A549 (cell line): ENCODE measurements at regions not wholly inside any gene's neighbourhood (a gene's known extent, or its start where the extent isn't known, plus 50 kb on each side); places are given as distances from the start of the nearest gene placed in this dataset.

ENCODE experiments used
- ATAC-seq, 2 experiments: fragments of 200-7000 bp in 1 of 2; fragments of >200 bp in 1 of 2; cut with Nextera tagmentation in 1 of 2; cut with Tn5 transposase in 1 of 2; 3 replicates each; pipeline versions ENCODE4 v1.8.0 to v1.9.1; 2018 to 2020; ENCODE audit warnings: mild to moderate bottlenecking in 1 of 2, moderate library complexity in 1 of 2
- CTCF ChIA-PET: fragments of 300-600 bp; sonication (Branson Sonifier 250); formaldehyde crosslinking; extraction: SDS; loops from one replicate; lab custom pipeline; 2021; ENCODE audit warnings: antibody characterized with exemption, inconsistent platforms; lab: Yijun Ruan, JAX
- POLR2A ChIA-PET: fragments of 350-600 bp; formaldehyde crosslinking; extraction: SDS; loops from one replicate; lab custom pipeline; 2021; ENCODE audit warnings: antibody characterized with exemption, inconsistent platforms; lab: Yijun Ruan, JAX
- DNase-seq, 2 experiments: peaks; one replicate each; pipeline versions ENCODE4 v3.0.0 to v3.0.0-alpha.2; 2011 to 2016; ENCODE audit warnings: low read depth in 1 of 2, low spot score in 1 of 2
- FAIRE-seq: peaks from 2 replicates; lab custom pipeline; 2011; peaks lifted over from hg19 to GRCh38; lab: Jason Lieb, UNC
- H3K27ac ChIP-seq, 2 experiments: fragments of >200 bp; sonication (Bioruptor Twin); formaldehyde crosslinking; 3 replicates each; pipeline ENCODE4 v1.5.1; 2016 to 2017
- H3K4me1 ChIP-seq: fragments of >200 bp; sonication (Bioruptor Twin); formaldehyde crosslinking; 3 replicates; pipeline ENCODE4 v1.6.1; 2016
- H3K4me2 ChIP-seq: fragments of >200 bp; sonication (Bioruptor Twin); formaldehyde crosslinking; 3 replicates; pipeline ENCODE4 v1.6.1; 2016
- H3K4me3 ChIP-seq: fragments of >200 bp; sonication (Bioruptor Twin); formaldehyde crosslinking; 3 replicates; pipeline ENCODE4 v1.5.1; 2016
- H3K9me3 ChIP-seq: fragments of >200 bp; sonication (Bioruptor Twin); formaldehyde crosslinking; 3 replicates; pipeline ENCODE4 v1.6.1; 2016
- BHLHE40 ChIP-seq: IDR thresholded peaks from 2 replicates; pipeline ENCODE4 v1.6.1; 2012; ENCODE audit warnings: low read depth, low read length, inconsistent platforms
- CBX8 ChIP-seq: fragments of 200-600 bp; sonication (generic); IDR thresholded peaks from 2 replicates; pipeline ENCODE4 v1.6.1; 2016
- CHD2 ChIP-seq: fragments of 150-350 bp; IDR thresholded peaks from 2 replicates; pipeline ENCODE4 v1.6.1; 2014; ENCODE audit warnings: low read length; ENCODE audit not compliant: partially characterized antibody
- FOSL2 ChIP-seq, 2 experiments: fragments of 450-650 bp in 1 of 2; fragments of >200 bp in 1 of 2; sonication (Bioruptor Twin) in 1 of 2; formaldehyde crosslinking; IDR thresholded peaks; 2 replicates each; pipeline versions ENCODE4 v1.5.0 to v1.6.1; 2016 to 2020; ENCODE audit warnings: mild to moderate bottlenecking in 1 of 2, moderate library complexity in 1 of 2
- FOXS1 ChIP-seq: fragments of 250-450 bp; sonication (Bioruptor Pico); IDR thresholded peaks from 2 replicates; pipeline ENCODE4 v1.5.0; 2020; ENCODE audit warnings: mild to moderate bottlenecking, moderate library complexity
- HOXB5 ChIP-seq: fragments of 250-450 bp; sonication (Bioruptor Pico); IDR thresholded peaks from 2 replicates; pipeline ENCODE4 v1.5.0; 2020; ENCODE audit warnings: mild to moderate bottlenecking, moderate library complexity
- JUN ChIP-seq, 2 experiments: fragments of >200 bp; sonication (Bioruptor Twin); formaldehyde crosslinking; IDR thresholded peaks; 2 replicates in 1 of 2; 3 replicates in 1 of 2; pipeline ENCODE4 v1.6.1; 2016 to 2017
- JUNB ChIP-seq: fragments of >200 bp; sonication (Bioruptor Twin); formaldehyde crosslinking; IDR thresholded peaks from 2 replicates; pipeline ENCODE4 v1.6.1; 2016
- MYC ChIP-seq: IDR thresholded peaks from 2 replicates; pipeline ENCODE4 v1.6.1; 2012; ENCODE audit warnings: mild to moderate bottlenecking, inconsistent platforms, low read length, improper control_type of control experiment, borderline replicate concordance
- PHF8 ChIP-seq: fragments of 200-600 bp; sonication (generic); IDR thresholded peaks from 2 replicates; pipeline ENCODE4 v1.6.1; 2016; ENCODE audit warnings: low read depth, mild to moderate bottlenecking, antibody characterized with exemption, moderate library complexity, borderline replicate concordance
- RFX5 ChIP-seq: fragments of 450-650 bp; IDR thresholded peaks from 2 replicates; pipeline ENCODE4 v1.7.1; 2014; ENCODE audit warnings: antibody characterized with exemption, mild to moderate bottlenecking, moderate library complexity
- RNF2 ChIP-seq: fragments of 200-600 bp; sonication (generic); IDR thresholded peaks from 2 replicates; pipeline ENCODE4 v1.6.1; 2016; ENCODE audit warnings: low read depth, mild to moderate bottlenecking, antibody characterized with exemption, moderate library complexity, borderline replicate concordance
- SREBF2 ChIP-seq: fragments of 450-650 bp; IDR thresholded peaks from 2 replicates; pipeline ENCODE4 v1.6.1; 2014; ENCODE audit warnings: mild to moderate bottlenecking, moderate library complexity
- ZC3H11A ChIP-seq: fragments of 450-650 bp; IDR thresholded peaks from 2 replicates; pipeline ENCODE4 v1.6.1; 2014; ENCODE audit warnings: antibody characterized with exemption, mild to moderate bottlenecking
- ZNF302 ChIP-seq: fragments of 250-450 bp; sonication (Bioruptor Pico); IDR thresholded peaks from 2 replicates; pipeline ENCODE4 v1.9.0; 2021; ENCODE audit warnings: inconsistent platforms, mild to moderate bottlenecking, moderate library complexity
- WGBS: methylation state at CpG from one replicate; pipeline ENCODE4 v1.1.6; 2017; ENCODE audit errors: missing lambda C conversion rate; 5-methylcytosine and 5-hydroxymethylcytosine counted together
- TF ChIP-seq, protein P1 (sequence below): fragments of >200 bp; sonication (Bioruptor Twin); formaldehyde crosslinking; IDR thresholded peaks from 2 replicates; pipeline ENCODE4 v1.6.1; 2016
- TF ChIP-seq, protein P2 (sequence below): fragments of 250-450 bp; sonication (Bioruptor Pico); IDR thresholded peaks from 2 replicates; pipeline ENCODE4 v1.5.0; 2021; ENCODE audit warnings: mild to moderate bottlenecking, moderate library complexity, borderline replicate concordance
- TF ChIP-seq, protein P3 (sequence below): fragments of 200-600 bp; sonication (generic); IDR thresholded peaks from 2 replicates; pipeline ENCODE4 v1.6.1; 2016; ENCODE audit warnings: antibody characterized with exemption, mild to moderate bottlenecking, moderate library complexity
- TF ChIP-seq, protein P4 (sequence below): fragments of >200 bp; sonication (Bioruptor Twin); formaldehyde crosslinking; IDR thresholded peaks from 3 replicates; pipeline ENCODE4 v1.5.1; 2016
- TF ChIP-seq, protein P5 (sequence below): fragments of 450-650 bp; IDR thresholded peaks from 2 replicates; pipeline ENCODE4 v1.6.1; 2014; ENCODE audit warnings: antibody characterized with exemption

DNA sequence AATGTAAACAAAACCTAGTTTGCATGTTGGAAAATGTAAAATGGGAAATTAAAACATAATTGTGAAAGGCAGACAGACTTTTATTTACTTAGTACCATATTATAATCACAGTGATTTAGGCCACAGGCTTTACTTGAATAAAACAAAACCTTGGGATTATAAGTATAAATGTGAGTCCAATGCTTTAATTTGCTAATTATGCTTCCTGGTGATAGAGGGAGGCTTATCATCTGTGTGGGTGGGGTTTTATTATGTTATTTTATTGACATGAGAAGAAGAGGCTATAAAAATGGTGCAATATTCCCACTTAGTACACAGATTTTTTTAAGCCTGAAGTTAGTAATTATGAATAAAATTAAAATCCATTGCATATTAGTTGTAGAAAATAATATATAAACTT is 248.3 kb upstream of the TBL1XR1 start:
- H3K27ac ChIP-seq, result no peak overlapping the region
- TF ChIP-seq CBX8 (no peak), JUN (IDR thresholded peaks at IDR 0.05) (no peak)
- TF ChIP-seq, protein P1, sequence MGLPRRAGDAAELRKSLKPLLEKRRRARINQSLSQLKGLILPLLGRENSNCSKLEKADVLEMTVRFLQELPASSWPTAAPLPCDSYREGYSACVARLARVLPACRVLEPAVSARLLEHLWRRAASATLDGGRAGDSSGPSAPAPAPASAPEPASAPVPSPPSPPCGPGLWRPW, result no peak
- TF ChIP-seq, protein P2, sequence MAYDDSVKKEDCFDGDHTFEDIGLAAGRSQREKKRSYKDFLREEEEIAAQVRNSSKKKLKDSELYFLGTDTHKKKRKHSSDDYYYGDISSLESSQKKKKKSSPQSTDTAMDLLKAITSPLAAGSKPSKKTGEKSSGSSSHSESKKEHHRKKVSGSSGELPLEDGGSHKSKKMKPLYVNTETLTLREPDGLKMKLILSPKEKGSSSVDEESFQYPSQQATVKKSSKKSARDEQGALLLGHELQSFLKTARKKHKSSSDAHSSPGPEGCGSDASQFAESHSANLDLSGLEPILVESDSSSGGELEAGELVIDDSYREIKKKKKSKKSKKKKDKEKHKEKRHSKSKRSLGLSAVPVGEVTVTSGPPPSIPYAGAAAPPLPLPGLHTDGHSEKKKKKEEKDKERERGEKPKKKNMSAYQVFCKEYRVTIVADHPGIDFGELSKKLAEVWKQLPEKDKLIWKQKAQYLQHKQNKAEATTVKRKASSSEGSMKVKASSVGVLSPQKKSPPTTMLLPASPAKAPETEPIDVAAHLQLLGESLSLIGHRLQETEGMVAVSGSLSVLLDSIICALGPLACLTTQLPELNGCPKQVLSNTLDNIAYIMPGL, result no peak
- ATAC-seq, result no peak

DNA sequence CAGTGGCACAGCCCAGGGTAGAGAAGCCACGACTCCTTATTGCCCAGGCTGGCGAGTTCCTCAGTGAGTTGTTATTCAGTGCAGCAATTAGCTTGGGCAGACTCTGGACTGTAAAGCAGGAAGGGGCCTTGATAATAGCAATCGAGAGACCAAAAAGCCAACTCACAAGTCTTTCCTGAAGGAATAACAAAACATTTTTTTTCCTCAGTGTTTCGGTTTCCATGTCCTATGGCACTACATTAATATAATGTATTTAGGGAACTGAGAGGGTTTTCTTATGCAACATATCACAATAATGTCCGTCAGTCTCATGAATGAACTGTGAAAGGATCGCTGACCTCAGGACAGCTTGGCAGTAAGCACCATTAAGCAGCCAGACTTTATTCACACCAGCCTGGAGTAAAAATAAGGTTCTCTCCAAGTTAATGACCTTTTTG is 248.9 kb upstream of the TBL1XR1 start:
- DNase-seq (no peak), FAIRE-seq (no peak), ATAC-seq (no peak)
- ChIA-PET CTCF (no interaction called here), POLR2A (no interaction called here)
- H3K4me2 ChIP-seq, result no peak overlapping the region
- no peak for TF ChIP-seq FOXS1 (CRISPR knock-in tag)
- TF ChIP-seq RNF2, result no peak
- TF ChIP-seq, protein P3, sequence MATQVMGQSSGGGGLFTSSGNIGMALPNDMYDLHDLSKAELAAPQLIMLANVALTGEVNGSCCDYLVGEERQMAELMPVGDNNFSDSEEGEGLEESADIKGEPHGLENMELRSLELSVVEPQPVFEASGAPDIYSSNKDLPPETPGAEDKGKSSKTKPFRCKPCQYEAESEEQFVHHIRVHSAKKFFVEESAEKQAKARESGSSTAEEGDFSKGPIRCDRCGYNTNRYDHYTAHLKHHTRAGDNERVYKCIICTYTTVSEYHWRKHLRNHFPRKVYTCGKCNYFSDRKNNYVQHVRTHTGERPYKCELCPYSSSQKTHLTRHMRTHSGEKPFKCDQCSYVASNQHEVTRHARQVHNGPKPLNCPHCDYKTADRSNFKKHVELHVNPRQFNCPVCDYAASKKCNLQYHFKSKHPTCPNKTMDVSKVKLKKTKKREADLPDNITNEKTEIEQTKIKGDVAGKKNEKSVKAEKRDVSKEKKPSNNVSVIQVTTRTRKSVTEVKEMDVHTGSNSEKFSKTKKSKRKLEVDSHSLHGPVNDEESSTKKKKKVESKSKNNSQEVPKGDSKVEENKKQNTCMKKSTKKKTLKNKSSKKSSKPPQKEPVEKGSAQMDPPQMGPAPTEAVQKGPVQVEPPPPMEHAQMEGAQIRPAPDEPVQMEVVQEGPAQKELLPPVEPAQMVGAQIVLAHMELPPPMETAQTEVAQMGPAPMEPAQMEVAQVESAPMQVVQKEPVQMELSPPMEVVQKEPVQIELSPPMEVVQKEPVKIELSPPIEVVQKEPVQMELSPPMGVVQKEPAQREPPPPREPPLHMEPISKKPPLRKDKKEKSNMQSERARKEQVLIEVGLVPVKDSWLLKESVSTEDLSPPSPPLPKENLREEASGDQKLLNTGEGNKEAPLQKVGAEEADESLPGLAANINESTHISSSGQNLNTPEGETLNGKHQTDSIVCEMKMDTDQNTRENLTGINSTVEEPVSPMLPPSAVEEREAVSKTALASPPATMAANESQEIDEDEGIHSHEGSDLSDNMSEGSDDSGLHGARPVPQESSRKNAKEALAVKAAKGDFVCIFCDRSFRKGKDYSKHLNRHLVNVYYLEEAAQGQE, result no peak
- no peaks in the 10 kb centered on the region for H3K9me3 ChIP-seq
- H3K27ac ChIP-seq, result no peak overlapping the region
- 80% methylated on average over 6 of the region's 6 CpGs for WGBS
- H3K4me1 ChIP-seq, result peaks cover 7% of the 10 kb centered on the region; the same call in 2 of the 3 replicates
- H3K4me3 ChIP-seq, result no peak overlapping the region

More for the DNA sequence above, 248.3 kb upstream of the TBL1XR1 start:
- no peak for DNase-seq
- Histone ChIP-seq H3K9me3 (no peaks in the 10 kb centered on the region), H3K4me3 (no peak overlapping the region), H3K4me1 (peaks cover 7% of the 10 kb centered on the region; the same call in 2 of the 3 replicates), H3K4me2 (no peak overlapping the region)
- CTCF ChIA-PET, result no interaction called here
- POLR2A ChIA-PET, result no interaction called here
- no peak for FAIRE-seq

DNA sequence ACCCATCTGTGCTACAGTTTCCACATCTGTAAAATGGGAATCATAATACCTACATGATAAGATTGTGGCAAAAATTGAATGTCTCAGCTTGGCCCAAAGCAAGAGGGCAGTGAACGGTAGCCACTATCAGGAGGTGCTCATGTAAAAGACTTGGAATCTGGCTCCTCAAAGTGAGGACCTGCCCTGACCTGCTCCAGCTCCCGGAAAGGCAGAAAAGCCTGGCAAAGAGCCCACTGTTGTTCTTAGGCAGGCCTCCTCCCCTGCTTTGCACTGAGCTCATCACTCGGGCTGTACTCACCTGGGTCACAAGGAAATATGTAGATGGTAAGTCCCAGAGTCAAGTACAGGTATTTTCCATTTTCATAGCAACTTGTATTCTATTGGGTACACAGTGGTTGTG is 250.7 kb upstream of the TBL1XR1 start:
- FAIRE-seq (no peak), DNase-seq (no peak), ATAC-seq (no peak)
- no peak overlapping the region for H3K4me3 ChIP-seq
- H3K4me2 ChIP-seq, result no peak overlapping the region
- 80% methylated on average over 3 of the region's 3 CpGs for WGBS
- ChIA-PET POLR2A (no interaction called here), CTCF (interaction anchor here (1.3 kb wide), 1 partner anchor 12 kb away, joined by 3 read pairs; no protein-coding TSS in a partner anchor)
- H3K4me1 ChIP-seq, result peaks cover 19% of the 10 kb centered on the region; the same call in 2 of the 3 replicates
- H3K9me3 ChIP-seq, result no peaks in the 10 kb centered on the region
- H3K27ac ChIP-seq, result no peak overlapping the region
- TF ChIP-seq FOSL2 (IDR thresholded peaks at IDR 0.05) (no peak), FOSL2 (CRISPR knock-in tag; IDR thresholded peaks at IDR 0.05) (no peak), PHF8 (no peak), BHLHE40 (no peak), JUN (IDR thresholded peaks at IDR 0.05) (no peak), ZNF302 (no peak), CHD2 (no peak), HOXB5 (CRISPR knock-in tag) (no peak), MYC (no peak), ZC3H11A (no peak), JUNB (no peak), RFX5 (no peak), SREBF2 (no peak)
- TF ChIP-seq, protein P1, result no peak
- TF ChIP-seq, protein P4, sequence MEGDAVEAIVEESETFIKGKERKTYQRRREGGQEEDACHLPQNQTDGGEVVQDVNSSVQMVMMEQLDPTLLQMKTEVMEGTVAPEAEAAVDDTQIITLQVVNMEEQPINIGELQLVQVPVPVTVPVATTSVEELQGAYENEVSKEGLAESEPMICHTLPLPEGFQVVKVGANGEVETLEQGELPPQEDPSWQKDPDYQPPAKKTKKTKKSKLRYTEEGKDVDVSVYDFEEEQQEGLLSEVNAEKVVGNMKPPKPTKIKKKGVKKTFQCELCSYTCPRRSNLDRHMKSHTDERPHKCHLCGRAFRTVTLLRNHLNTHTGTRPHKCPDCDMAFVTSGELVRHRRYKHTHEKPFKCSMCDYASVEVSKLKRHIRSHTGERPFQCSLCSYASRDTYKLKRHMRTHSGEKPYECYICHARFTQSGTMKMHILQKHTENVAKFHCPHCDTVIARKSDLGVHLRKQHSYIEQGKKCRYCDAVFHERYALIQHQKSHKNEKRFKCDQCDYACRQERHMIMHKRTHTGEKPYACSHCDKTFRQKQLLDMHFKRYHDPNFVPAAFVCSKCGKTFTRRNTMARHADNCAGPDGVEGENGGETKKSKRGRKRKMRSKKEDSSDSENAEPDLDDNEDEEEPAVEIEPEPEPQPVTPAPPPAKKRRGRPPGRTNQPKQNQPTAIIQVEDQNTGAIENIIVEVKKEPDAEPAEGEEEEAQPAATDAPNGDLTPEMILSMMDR, result no peak
- TF ChIP-seq, protein P5, sequence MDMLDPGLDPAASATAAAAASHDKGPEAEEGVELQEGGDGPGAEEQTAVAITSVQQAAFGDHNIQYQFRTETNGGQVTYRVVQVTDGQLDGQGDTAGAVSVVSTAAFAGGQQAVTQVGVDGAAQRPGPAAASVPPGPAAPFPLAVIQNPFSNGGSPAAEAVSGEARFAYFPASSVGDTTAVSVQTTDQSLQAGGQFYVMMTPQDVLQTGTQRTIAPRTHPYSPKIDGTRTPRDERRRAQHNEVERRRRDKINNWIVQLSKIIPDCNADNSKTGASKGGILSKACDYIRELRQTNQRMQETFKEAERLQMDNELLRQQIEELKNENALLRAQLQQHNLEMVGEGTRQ, result no peak
- TF ChIP-seq, all 56 proteins: peak for 0
